K562 (cell line): ENCODE measurements at regions not wholly inside any gene's neighbourhood (a gene's known extent, or its start where the extent isn't known, plus 50 kb on each side); places are given as distances from the start of the nearest gene placed in this dataset.
A peak's percentile ranks its signal among the peaks of the same experiment; 100 is the strongest.

Experiments used
- E2F6 ChIP-seq, 2 experiments: IDR thresholded peaks; 2 replicates each; pipeline ENCODE4 v1.6.1; 2011; ENCODE audit warnings: borderline replicate concordance in 1 of 2, control low read depth in 1 of 2, low read depth in 1 of 2, low read length in 1 of 2, mild to moderate bottlenecking in 1 of 2, mixed read lengths in 1 of 2, moderate library complexity in 1 of 2; ENCODE audit not compliant: insufficient read depth in 1 of 2, insufficient read length in 1 of 2, poor library complexity in 1 of 2, severe bottlenecking in 1 of 2; ENCODE audit errors: extremely low read depth in 1 of 2
- FOXA1 ChIP-seq: fragments of 450-650 bp; IDR thresholded peaks from 2 replicates; pipeline ENCODE4 v1.6.1; 2016; ENCODE audit warnings: mild to moderate bottlenecking, borderline replicate concordance
- JUND ChIP-seq, 2 experiments: IDR thresholded peaks; 2 replicates in 1 of 2; 3 replicates in 1 of 2; pipeline ENCODE4 v1.6.1; 2011; ENCODE audit warnings: borderline replicate concordance in 2 of 2, low read depth in 2 of 2, low read length in 2 of 2, improper control_type of control experiment in 1 of 2, missing biosample characterization in 1 of 2, missing genetic modification characterization in 1 of 2, missing genetic modification reagents in 1 of 2
- KDM4B ChIP-seq, 2 experiments: fragments of 450-650 bp in 1 of 2; sonication (generic) in 1 of 2; IDR thresholded peaks; 2 replicates each; pipeline ENCODE4 v1.6.1; 2016 to 2017; ENCODE audit warnings: borderline replicate concordance in 2 of 2, antibody characterized with exemption in 1 of 2, low read depth in 1 of 2, mild to moderate bottlenecking in 1 of 2
- KDM5B ChIP-seq: fragments of 200-600 bp; sonication (generic); IDR thresholded peaks from 2 replicates; pipeline ENCODE4 v1.6.1; 2012; ENCODE audit warnings: low read depth, mild to moderate bottlenecking, moderate library complexity, low read length, control low read depth, inconsistent platforms; ENCODE audit not compliant: insufficient replicate concordance
- MCM3 ChIP-seq: fragments of 450-650 bp; IDR thresholded peaks from 2 replicates; pipeline ENCODE4 v1.6.1; 2016
- NBN ChIP-seq: fragments of 450-650 bp; IDR thresholded peaks from 2 replicates; pipeline ENCODE4 v1.6.1; 2016; ENCODE audit warnings: low read depth, mild to moderate bottlenecking
- NR0B1 ChIP-seq: fragments of 450-650 bp; IDR thresholded peaks from one replicate; pipeline ENCODE4 v1.6.1; 2018; ENCODE audit warnings: mild to moderate bottlenecking, moderate library complexity; ENCODE audit not compliant: partially characterized antibody
- PHF21A ChIP-seq: fragments of 450-650 bp; IDR thresholded peaks from 2 replicates; pipeline ENCODE4 v1.6.1; 2017; ENCODE audit warnings: low read depth, borderline replicate concordance
- PKNOX1 ChIP-seq: fragments of 450-650 bp; IDR thresholded peaks from 2 replicates; pipeline ENCODE4 v1.6.1; 2016
- PTBP1 ChIP-seq: fragments of 200-400 bp; formaldehyde crosslinking; IDR thresholded peaks from 2 replicates; pipeline ENCODE4 v1.6.1; 2017; ENCODE audit warnings: low read depth, low read length
- SIN3B ChIP-seq: fragments of 450-650 bp; IDR thresholded peaks from 2 replicates; pipeline ENCODE4 v1.6.1; 2017; ENCODE audit warnings: low read depth, mild to moderate bottlenecking, moderate library complexity
- SMAD4 ChIP-seq: fragments of 250-450 bp; sonication (Bioruptor Pico); conservative IDR thresholded peaks from 2 replicates; pipeline ENCODE4 v1.8.0; 2021; ENCODE audit warnings: inconsistent platforms, mild to moderate bottlenecking, moderate library complexity
- SMARCA4 ChIP-seq: fragments of 450-650 bp; IDR thresholded peaks from 2 replicates; pipeline ENCODE4 v1.6.1; 2016
- SMARCC2 ChIP-seq: fragments of 450-650 bp; IDR thresholded peaks from 2 replicates; pipeline ENCODE4 v1.6.1; 2017; ENCODE audit warnings: antibody characterized with exemption, moderate library complexity, mild to moderate bottlenecking, low read depth
- THRB ChIP-seq: fragments of 450-650 bp; formaldehyde crosslinking; conservative IDR thresholded peaks from 2 replicates; pipeline ENCODE4 v1.4.0; 2022; ENCODE audit warnings: mild to moderate bottlenecking, missing genetic modification characterization
- TOE1 ChIP-seq, 2 experiments: fragments of 450-650 bp in 1 of 2; sonication (generic) in 1 of 2; formaldehyde crosslinking in 1 of 2; IDR thresholded peaks; 2 replicates each; pipeline versions ENCODE4 v1.7.1 to v1.8.0; 2016 to 2022; ENCODE audit warnings: borderline replicate concordance in 2 of 2, mild to moderate bottlenecking in 2 of 2, antibody characterized with exemption in 1 of 2, inconsistent platforms in 1 of 2, low read depth in 1 of 2, missing genetic modification reagents in 1 of 2, moderate library complexity in 1 of 2
- ZFP30 ChIP-seq: fragments of 250-450 bp; sonication (Bioruptor Pico); IDR thresholded peaks from 2 replicates; pipeline ENCODE4 v1.8.0; 2022; ENCODE audit warnings: moderate library complexity, mild to moderate bottlenecking, inconsistent platforms, borderline replicate concordance
- ZNF133 ChIP-seq: fragments of 250-450 bp; sonication (Bioruptor Pico); IDR thresholded peaks from 2 replicates; pipeline ENCODE4 v1.4.0; 2020; ENCODE audit warnings: mild to moderate bottlenecking
- ZNF174 ChIP-seq: fragments of 250-450 bp; sonication (Bioruptor Pico); IDR thresholded peaks from 2 replicates; pipeline ENCODE4 v1.4.0; 2020; ENCODE audit warnings: mild to moderate bottlenecking
- ZNF316 ChIP-seq: fragments of 450-650 bp; IDR thresholded peaks from 2 replicates; pipeline ENCODE4 v1.6.1; 2016
- ZNF354B ChIP-seq: fragments of 250-450 bp; sonication (Bioruptor Pico); IDR thresholded peaks from 2 replicates; pipeline ENCODE4 v1.4.0; 2020
- ZNF561 ChIP-seq: fragments of 450-650 bp; formaldehyde crosslinking; conservative IDR thresholded peaks from 2 replicates; pipeline ENCODE4 v1.4.0; 2020; ENCODE audit warnings: mild to moderate bottlenecking, moderate library complexity

GRCh38 chr3:177359593-177360357 is 162.5 kb upstream of the TBL1XR1 start (continued):
- TF ChIP-seq TOE1 (IDR thresholded peaks at IDR 0.05; ENCODE audit: borderline replicate concordance) (peak; percentile 91), TOE1 (CRISPR knock-in tag; IDR thresholded peaks at IDR 0.05; ENCODE audit: borderline replicate concordance, low read depth) (no peak), SMARCC2 (no peak), PKNOX1 (peak; percentile 60), SMAD4 (peak; percentile 99), E2F6 (IDR thresholded peaks at IDR 0.05; ENCODE audit: borderline replicate concordance in 1 of 2, extremely low read depth in 1 of 2, insufficient read depth in 1 of 2, insufficient read length in 1 of 2, low read depth in 1 of 2, low read length in 1 of 2, poor library complexity in 1 of 2, severe bottlenecking in 1 of 2) (peak; percentile 81 to 91), MCM3 (no peak), ZNF174 (no peak), ZNF354B (CRISPR knock-in tag) (no peak), ZNF316 (peak; percentile 85), PHF21A (peak; percentile 56; the same call in 1 of the 2 replicates), ZNF561 (no peak), SMARCA4 (peak; percentile 53; the same call in 1 of the 2 replicates), ZNF133 (CRISPR knock-in tag) (no peak), JUND (IDR thresholded peaks at IDR 0.05; ENCODE audit: borderline replicate concordance, low read depth, low read length) (peak; percentile 98), JUND (tag; IDR thresholded peaks at IDR 0.05; ENCODE audit: borderline replicate concordance, low read depth, low read length) (peak; percentile 92; the same call in 2 of the 3 replicates), FOXA1 (peak; percentile 59; the same call in 1 of the 2 replicates), KDM5B (no peak), NBN (0 out of 2 replicates have a peak, but pooled peaks have one; percentile 58), PTBP1 (no peak), THRB (CRISPR knock-in tag) (no peak), NR0B1 (no peak), ZFP30 (CRISPR knock-in tag) (no peak), KDM4B (IDR thresholded peaks at IDR 0.05; ENCODE audit: borderline replicate concordance in 2 of 2, low read depth in 1 of 2) (peak in 1 of 2 experiments; percentile 98; a peak in 2 of 4 replicates), SIN3B (no peak)
